ENCODE measurements at regions not wholly inside any gene's neighbourhood (a gene's known extent, or its start where the extent isn't known, plus 50 kb on each side); places are given as distances from the start of the nearest gene placed in this dataset.

DNA sequence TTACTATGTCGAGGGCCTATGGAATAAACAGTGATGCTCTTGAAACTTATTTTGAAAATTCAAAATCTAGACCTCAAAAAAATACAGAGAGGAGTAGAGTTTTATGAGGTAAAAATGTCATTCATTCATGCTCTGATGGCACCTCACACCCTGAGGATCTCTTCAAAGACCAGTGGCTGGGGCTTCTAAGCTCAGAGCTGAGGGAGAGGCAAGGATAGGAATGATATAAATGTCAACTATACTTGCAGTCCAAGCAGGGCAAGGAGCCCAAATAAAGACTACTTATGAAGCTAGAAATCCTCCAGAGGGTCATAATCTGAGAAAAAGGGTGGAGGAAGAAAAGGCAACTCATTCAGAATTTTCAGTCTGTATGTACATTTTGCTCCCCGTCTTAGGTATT, 136.7 kb upstream of the CARMIL1 start:
- Mint-ChIP-seq H3K36me3 (no peaks in the 10 kb centered on the region), H3K4me1 (peaks cover 12% of the 10 kb centered on the region), H3K27ac (no peak overlapping the region), H3K9me3 (no peaks in the 10 kb centered on the region), H3K4me3 (no peak overlapping the region), H3K27me3 (ENCODE audit: low read depth) (no peaks in the 10 kb centered on the region)
- no peak for DNase-seq (ENCODE audit: low spot score in 2 of 2, unreplicated experiment in 2 of 2)
- TF ChIP-seq, protein P1, sequence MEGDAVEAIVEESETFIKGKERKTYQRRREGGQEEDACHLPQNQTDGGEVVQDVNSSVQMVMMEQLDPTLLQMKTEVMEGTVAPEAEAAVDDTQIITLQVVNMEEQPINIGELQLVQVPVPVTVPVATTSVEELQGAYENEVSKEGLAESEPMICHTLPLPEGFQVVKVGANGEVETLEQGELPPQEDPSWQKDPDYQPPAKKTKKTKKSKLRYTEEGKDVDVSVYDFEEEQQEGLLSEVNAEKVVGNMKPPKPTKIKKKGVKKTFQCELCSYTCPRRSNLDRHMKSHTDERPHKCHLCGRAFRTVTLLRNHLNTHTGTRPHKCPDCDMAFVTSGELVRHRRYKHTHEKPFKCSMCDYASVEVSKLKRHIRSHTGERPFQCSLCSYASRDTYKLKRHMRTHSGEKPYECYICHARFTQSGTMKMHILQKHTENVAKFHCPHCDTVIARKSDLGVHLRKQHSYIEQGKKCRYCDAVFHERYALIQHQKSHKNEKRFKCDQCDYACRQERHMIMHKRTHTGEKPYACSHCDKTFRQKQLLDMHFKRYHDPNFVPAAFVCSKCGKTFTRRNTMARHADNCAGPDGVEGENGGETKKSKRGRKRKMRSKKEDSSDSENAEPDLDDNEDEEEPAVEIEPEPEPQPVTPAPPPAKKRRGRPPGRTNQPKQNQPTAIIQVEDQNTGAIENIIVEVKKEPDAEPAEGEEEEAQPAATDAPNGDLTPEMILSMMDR (IDR thresholded peaks at IDR 0.05; ENCODE audit: unreplicated experiment), result no peak

DNA sequence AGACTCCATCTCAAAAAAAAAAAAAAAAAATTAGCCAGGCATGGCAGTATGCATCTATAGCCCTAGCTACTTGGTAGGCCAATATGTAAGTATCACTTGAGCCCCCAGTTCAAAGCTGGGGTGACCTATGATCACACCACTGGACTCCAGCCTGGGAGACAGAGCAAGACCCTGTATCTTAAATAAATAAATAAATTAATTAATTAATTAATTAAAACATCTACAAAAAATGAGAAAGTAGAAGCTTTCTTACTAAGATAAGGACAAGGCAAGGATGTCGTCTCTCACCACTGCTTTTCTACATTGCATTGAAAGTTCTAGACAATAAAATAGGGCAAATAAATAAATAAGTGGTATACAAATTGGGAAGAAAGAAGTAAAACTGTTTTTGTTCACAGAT, 134.3 kb upstream of the CARMIL1 start:
- Mint-ChIP-seq H3K27ac (no peak overlapping the region), H3K4me3 (no peak overlapping the region), H3K9me3 (peaks cover 10% of the 10 kb centered on the region), H3K4me1 (no peaks in the 10 kb centered on the region), H3K27me3 (ENCODE audit: low read depth) (no peaks in the 10 kb centered on the region), H3K36me3 (no peaks in the 10 kb centered on the region)
- DNase-seq (ENCODE audit: low spot score in 2 of 2, unreplicated experiment in 2 of 2), result no peak
- TF ChIP-seq, protein P1 (IDR thresholded peaks at IDR 0.05; ENCODE audit: unreplicated experiment), result no peak

GRCh38 chr6:25147223-25147622, 132.0 kb upstream of the CARMIL1 start:
- Mint-ChIP-seq H3K4me3 (no peak overlapping the region), H3K27ac (no peak overlapping the region), H3K4me1 (no peaks in the 10 kb centered on the region), H3K9me3 (peaks cover 10% of the 10 kb centered on the region), H3K27me3 (ENCODE audit: low read depth) (no peaks in the 10 kb centered on the region), H3K36me3 (no peaks in the 10 kb centered on the region)
- no peak for DNase-seq (ENCODE audit: low spot score in 2 of 2, unreplicated experiment in 2 of 2)
- TF ChIP-seq, protein P1 (IDR thresholded peaks at IDR 0.05; ENCODE audit: unreplicated experiment), result no peak

DNA sequence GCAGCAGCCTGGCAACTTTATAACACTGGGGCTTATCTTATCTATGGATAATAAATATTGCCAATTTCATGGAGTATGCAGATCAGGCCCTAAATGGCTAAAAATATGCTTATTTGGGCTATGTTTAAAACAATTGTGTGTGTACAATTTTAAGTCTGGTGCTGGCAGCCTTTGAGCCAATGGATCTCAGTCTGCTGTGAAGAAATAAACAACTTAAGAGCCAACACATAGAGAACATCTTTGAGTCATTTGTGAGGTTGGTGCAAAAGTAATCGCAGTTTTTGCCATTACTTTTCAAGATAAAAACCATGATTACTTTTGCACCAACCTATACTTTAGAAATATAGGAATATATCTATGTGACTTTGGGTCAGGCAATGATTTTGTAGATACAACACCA, 129.1 kb upstream of the CARMIL1 start:
- Mint-ChIP-seq H3K36me3 (no peaks in the 10 kb centered on the region), H3K4me1 (peaks cover 10% of the 10 kb centered on the region), H3K27me3 (ENCODE audit: low read depth) (no peaks in the 10 kb centered on the region), H3K27ac (no peak overlapping the region), H3K4me3 (no peak overlapping the region), H3K9me3 (peaks cover 10% of the 10 kb centered on the region)
- DNase-seq (ENCODE audit: low spot score in 2 of 2, unreplicated experiment in 2 of 2), result no peak
- TF ChIP-seq, protein P1 (IDR thresholded peaks at IDR 0.05; ENCODE audit: unreplicated experiment), result no peak

- Mint-ChIP-seq H3K27ac (no peak overlapping the region), H3K27me3 (ENCODE audit: low read depth) (no peaks in the 10 kb centered on the region), H3K4me1 (peaks cover 19% of the 10 kb centered on the region), H3K4me3 (no peak overlapping the region), H3K36me3 (no peaks in the 10 kb centered on the region), H3K9me3 (peaks cover 10% of the 10 kb centered on the region)
- TF ChIP-seq, protein P1 (IDR thresholded peaks at IDR 0.05; ENCODE audit: unreplicated experiment), result no peak
- no peak for DNase-seq (ENCODE audit: low spot score in 2 of 2, unreplicated experiment in 2 of 2)
These were observed 128.3 kb upstream of the CARMIL1 start for GRCh38 chr6:25150863-25151262.

- peaks cover 25% of the 10 kb centered on the region for H3K4me1 Mint-ChIP-seq
- no peak overlapping the region for H3K4me3 Mint-ChIP-seq
- peaks cover 21% of the 10 kb centered on the region for H3K9me3 Mint-ChIP-seq
- H3K27me3 Mint-ChIP-seq (ENCODE audit: low read depth), result no peaks in the 10 kb centered on the region
- H3K27ac Mint-ChIP-seq, result no peak overlapping the region
- TF ChIP-seq, protein P1 (IDR thresholded peaks at IDR 0.05; ENCODE audit: unreplicated experiment), result no peak
- peaks cover 2% of the 10 kb centered on the region for H3K36me3 Mint-ChIP-seq
- no peak for DNase-seq (ENCODE audit: low spot score in 2 of 2, unreplicated experiment in 2 of 2)
These were observed 126.1 kb upstream of the CARMIL1 start for GRCh38 chr6:25153079-25153478.

Data from mesothelial cell of epicardium (in vitro differentiated cells).